SU-DHL-6 (cell line): ENCODE measurements at regions not wholly inside any gene's neighbourhood (a gene's known extent, or its start where the extent isn't known, plus 50 kb on each side); places are given as distances from the start of the nearest gene placed in this dataset.

Experiments
- CTCF ChIP-seq: fragments of 200-600 bp; sonication (generic); IDR thresholded peaks from one replicate; pipeline ENCODE4 v1.5.1; 2017; ENCODE audit warnings: antibody characterized with exemption, mild to moderate bottlenecking, low read length, moderate library complexity; ENCODE audit not compliant: insufficient read depth, poor library complexity, severe bottlenecking
- EZH2phosphoT487 ChIP-seq: fragments of 200-600 bp; sonication (generic), shearing (Covaris generic); conservative IDR thresholded peaks from 2 replicates; pipeline ENCODE4 v1.6.1; 2018; ENCODE audit warnings: mild to moderate bottlenecking, antibody characterized with exemption, low read length, moderate library complexity, mixed read lengths

GRCh38 chr9:90966031-90966290 is 164.3 kb downstream of the SYK start:
- TF ChIP-seq CTCF (no peak), EZH2phosphoT487 (no peak)
